Ramos (cell line): ENCODE measurements at regions not wholly inside any gene's neighbourhood (a gene's known extent, or its start where the extent isn't known, plus 50 kb on each side); places are given as distances from the start of the nearest gene placed in this dataset.

ENCODE experiments used
- in situ Hi-C: fragments of 300-500 bp; cut with MboI; formaldehyde crosslinking; loops from one replicate; pipeline ENCODE4 v1.14.3; 2022; ENCODE audit warnings: low sequenced_read_pairs; ENCODE audit not compliant: unreplicated experiment

GRCh38 chrX:11944501-11944900 is 186.5 kb downstream of the MSL3 start:
- in situ Hi-C loops: no loop called here

GRCh38 chrX:11949291-11949690 is 189.0 kb upstream of the FRMPD4 start:
- in situ Hi-C loops: no loop called here

- in situ Hi-C loops: no loop called here
These were observed 186.0 kb upstream of the FRMPD4 start for GRCh38 chrX:11952176-11952720.

- in situ Hi-C loops: no loop called here
These were observed 184.7 kb upstream of the FRMPD4 start for GRCh38 chrX:11953615-11954014.

GRCh38 chrX:11954176-11954575 is 184.1 kb upstream of the FRMPD4 start:
- in situ Hi-C loops: no loop called here

- in situ Hi-C loops: no loop called here
These were observed 178.2 kb upstream of the FRMPD4 start for GRCh38 chrX:11960031-11960430.

- in situ Hi-C loops: no loop called here
These were observed 172.8 kb upstream of the FRMPD4 start for GRCh38 chrX:11965436-11965835.

- in situ Hi-C loops: no loop called here
These were observed 170.0 kb upstream of the FRMPD4 start for GRCh38 chrX:11967986-11968869.

GRCh38 chrX:11968991-11969390 is 169.3 kb upstream of the FRMPD4 start:
- in situ Hi-C loops: no loop called here

- in situ Hi-C loops: no loop called here
These were observed 167.5 kb upstream of the FRMPD4 start for GRCh38 chrX:11970578-11971359.

GRCh38 chrX:11976663-11977062 is 161.6 kb upstream of the FRMPD4 start:
- in situ Hi-C loops: no loop called here

GRCh38 chrX:11992271-11992670 is 146.0 kb upstream of the FRMPD4 start:
- in situ Hi-C loops: no loop called here

GRCh38 chrX:11995146-11995545 is 143.1 kb upstream of the FRMPD4 start:
- in situ Hi-C loops: no loop called here

GRCh38 chrX:11996810-11997209 is 141.5 kb upstream of the FRMPD4 start:
- in situ Hi-C loops: no loop called here

- in situ Hi-C loops: no loop called here
These were observed 139.3 kb upstream of the FRMPD4 start for GRCh38 chrX:11998944-11999343.

- in situ Hi-C loops: no loop called here
These were observed 135.4 kb upstream of the FRMPD4 start for GRCh38 chrX:12002876-12003275.

- in situ Hi-C loops: no loop called here
These were observed 130.4 kb upstream of the FRMPD4 start for GRCh38 chrX:12007881-12008280.

GRCh38 chrX:12010436-12010835 is 127.8 kb upstream of the FRMPD4 start:
- in situ Hi-C loops: no loop called here

- in situ Hi-C loops: no loop called here
These were observed 127.2 kb upstream of the FRMPD4 start for GRCh38 chrX:12011075-12011474.

GRCh38 chrX:12013211-12013618 is 125.1 kb upstream of the FRMPD4 start:
- in situ Hi-C loops: no loop called here

GRCh38 chrX:12021698-12022097 is 116.6 kb upstream of the FRMPD4 start:
- in situ Hi-C loops: no loop called here
